GM12874 (cell line): ENCODE measurements at regions not wholly inside any gene's neighbourhood (a gene's known extent, or its start where the extent isn't known, plus 50 kb on each side); places are given as distances from the start of the nearest gene placed in this dataset.

Source experiments
- CTCF ChIP-seq: IDR thresholded peaks from 2 replicates; pipeline ENCODE4 v1.5.1; 2011; ENCODE audit warnings: low read depth, mild to moderate bottlenecking, control low read depth, low read length, moderate library complexity; ENCODE audit not compliant: insufficient read depth

GRCh38 chr4:24468071-24468470, 116.3 kb downstream of the DHX15 start:
- TF ChIP-seq CTCF = no peak

- TF ChIP-seq CTCF = no peak
Observed at GRCh38 chr4:24464566-24464965, 119.8 kb downstream of the DHX15 start.

- no peak for TF ChIP-seq CTCF
Observed at GRCh38 chr4:24456431-24456830, 127.9 kb downstream of the DHX15 start.

GRCh38 chr4:24453951-24454350, 130.4 kb downstream of the DHX15 start:
- TF ChIP-seq CTCF = no peak

GRCh38 chr4:24451870-24452269, 132.5 kb downstream of the DHX15 start:
- TF ChIP-seq CTCF = no peak

- no peak for TF ChIP-seq CTCF
Observed at GRCh38 chr4:24443200-24443599, 141.2 kb downstream of the DHX15 start.

- TF ChIP-seq CTCF = no peak
Observed at GRCh38 chr4:24440765-24441164, 143.6 kb downstream of the DHX15 start.

GRCh38 chr4:24434241-24434640, 150.1 kb downstream of the DHX15 start:
- no peak for TF ChIP-seq CTCF
